ENCODE measurements at regions not wholly inside any gene's neighbourhood (a gene's known extent, or its start where the extent isn't known, plus 50 kb on each side); places are given as distances from the start of the nearest gene placed in this dataset.
A peak's percentile ranks its signal among the peaks of the same experiment; 100 is the strongest.

- ATAC-seq (no peak), DNase-seq (no peak)
- intact Hi-C loops (cut with DNase I, micrococcal nuclease): no loop called here
These were observed 367.8 kb upstream of the CDH4 start for GRCh38 chr20:60884277-60884676.

- intact Hi-C loops (cut with DNase I, micrococcal nuclease): no loop called here
- ATAC-seq: no peak
- no peak for DNase-seq
These were observed 363.3 kb upstream of the CDH4 start for GRCh38 chr20:60888771-60889170.

- DNase-seq (no peak), ATAC-seq (no peak)
- intact Hi-C loops (cut with DNase I, micrococcal nuclease): no loop called here
These were observed 359.8 kb upstream of the CDH4 start for GRCh38 chr20:60892095-60892813.

GRCh38 chr20:60894091-60894490 lies 358.0 kb upstream of the CDH4 start:
- DNase-seq (no peak), ATAC-seq (no peak)
- intact Hi-C loops (cut with DNase I, micrococcal nuclease): no loop called here

- no peak for DNase-seq
- intact Hi-C loops (cut with DNase I, micrococcal nuclease): no loop called here
- no peak for ATAC-seq
These were observed 356.5 kb upstream of the CDH4 start for GRCh38 chr20:60895363-60896079.

GRCh38 chr20:60897976-60898375 lies 354.1 kb upstream of the CDH4 start:
- intact Hi-C loops (cut with DNase I, micrococcal nuclease): no loop called here
- ATAC-seq (no peak), DNase-seq (no peak)

- intact Hi-C loops (cut with DNase I, micrococcal nuclease): no loop called here
- no peak for DNase-seq
- no peak for ATAC-seq
These were observed 352.7 kb upstream of the CDH4 start for GRCh38 chr20:60899320-60899719.

GRCh38 chr20:60900618-60901017 lies 351.4 kb upstream of the CDH4 start:
- ATAC-seq (no peak), DNase-seq (no peak)
- intact Hi-C loops (cut with DNase I, micrococcal nuclease): no loop called here

- intact Hi-C loops (cut with DNase I, micrococcal nuclease): no loop called here
- DNase-seq: no peak
- no peak for ATAC-seq
These were observed 350.2 kb upstream of the CDH4 start for GRCh38 chr20:60901831-60902230.

GRCh38 chr20:60903325-60903971 lies 348.6 kb upstream of the CDH4 start:
- DNase-seq (no peak), ATAC-seq (no peak)

GRCh38 chr20:60904730-60905129 lies 347.3 kb upstream of the CDH4 start:
- no peak for DNase-seq
- intact Hi-C loops (cut with DNase I, micrococcal nuclease): no loop called here
- ATAC-seq: no peak

More at GRCh38 chr20:60903325-60903971, 348.6 kb upstream of the CDH4 start:
- intact Hi-C loops (cut with DNase I, micrococcal nuclease): no loop called here

GRCh38 chr20:60905919-60906318 lies 346.1 kb upstream of the CDH4 start:
- intact Hi-C loops (cut with DNase I, micrococcal nuclease): no loop called here
- no peak for DNase-seq
- no peak for ATAC-seq

- intact Hi-C loops (cut with DNase I, micrococcal nuclease): no loop called here
- DNase-seq (no peak), ATAC-seq (no peak)
These were observed 345.5 kb upstream of the CDH4 start for GRCh38 chr20:60906555-60906954.

GRCh38 chr20:60913298-60913697 lies 338.8 kb upstream of the CDH4 start:
- intact Hi-C loops (cut with DNase I, micrococcal nuclease): no loop called here
- no peak for DNase-seq
- no peak for ATAC-seq

GRCh38 chr20:60921022-60921622 lies 330.9 kb upstream of the CDH4 start:
- DNase-seq (peak in 1 of 2 donors; percentile 28), ATAC-seq (no peak)
- intact Hi-C loops (cut with DNase I, micrococcal nuclease): no loop called here

- no peak for ATAC-seq
- intact Hi-C loops (cut with DNase I, micrococcal nuclease): no loop called here
- no peak for DNase-seq
These were observed 325.2 kb upstream of the CDH4 start for GRCh38 chr20:60926831-60927230.

- no peak for ATAC-seq
- intact Hi-C loops (cut with DNase I, micrococcal nuclease): no loop called here
- no peak for DNase-seq
These were observed 323.7 kb upstream of the CDH4 start for GRCh38 chr20:60928341-60928740.

- ATAC-seq: no peak
- DNase-seq: no peak
- intact Hi-C loops (cut with DNase I, micrococcal nuclease): no loop called here
These were observed 321.9 kb upstream of the CDH4 start for GRCh38 chr20:60930023-60930790.

- ATAC-seq: no peak
- DNase-seq: no peak
- intact Hi-C loops (cut with DNase I, micrococcal nuclease): no loop called here
These were observed 320.4 kb upstream of the CDH4 start for GRCh38 chr20:60931696-60932095.
